ENCODE measurements at regions not wholly inside any gene's neighbourhood (a gene's known extent, or its start where the extent isn't known, plus 50 kb on each side); places are given as distances from the start of the nearest gene placed in this dataset.

- Histone ChIP-seq H4K20me1 (replicated peaks in 1 of 2; ENCODE audit: control insufficient read depth in 1 of 2, insufficient read depth in 2 of 2, low read length in 2 of 2) (no peaks in the 10 kb centered on the region), H3K4me1 (replicated peaks in 1 of 4; ENCODE audit: control insufficient read depth in 3 of 4, insufficient read depth in 4 of 4, low read length in 3 of 4) (peaks cover 0 to 3% (median 0%) of the 10 kb centered on the region in 4 experiments; a peak in 3 of 7 replicates), H3K9me3 (ENCODE audit: insufficient read depth in 2 of 2, low read depth in 1 of 2, low read length in 1 of 2) (no peaks in the 10 kb centered on the region), H3K4me2 (ENCODE audit: insufficient read depth in 1 of 2, low read depth in 2 of 2, low read length in 2 of 2) (no peak overlapping the region), H4K8ac (ENCODE audit: extremely low read depth, insufficient read depth, low read length) (no peak overlapping the region), H3K23me2 (ENCODE audit: low read depth, low read length) (no peaks in the 10 kb centered on the region), H3K9ac (replicated peaks in 1 of 4; ENCODE audit: extremely low read depth in 1 of 4, low read depth in 3 of 4, low read length in 3 of 4) (no peak overlapping the region), H3K4ac (replicated peaks; ENCODE audit: insufficient read length, low read depth, low read length) (peak overlapping the region; percentile 5), H3K23ac (ENCODE audit: insufficient read length) (no peak overlapping the region), H3K79me2 (ENCODE audit: control insufficient read depth in 1 of 2, insufficient read depth in 2 of 2, low read length in 2 of 2) (no peaks in the 10 kb centered on the region), H3K18ac (ENCODE audit: extremely low read depth, low read length) (no peak overlapping the region), H3K14ac (ENCODE audit: insufficient read length) (no peak overlapping the region), H2BK5ac (ENCODE audit: low read depth, low read length) (no peak overlapping the region), H2BK120ac (replicated peaks; ENCODE audit: low read depth, low read length) (no peak overlapping the region), H2AK5ac (ENCODE audit: low read depth, low read length) (no peak overlapping the region), H3K36me3 (ENCODE audit: control insufficient read depth in 2 of 4, insufficient read depth in 4 of 4, low read length in 3 of 4) (no peaks in the 10 kb centered on the region), H4K91ac (replicated peaks; ENCODE audit: insufficient read length, low read length) (no peak overlapping the region), H3K56ac (replicated peaks; ENCODE audit: insufficient read length, low read depth, low read length) (no peak overlapping the region), H3K27me3 (replicated peaks in 1 of 4; ENCODE audit: control insufficient read depth in 3 of 4, extremely low read depth in 1 of 4, insufficient read depth in 3 of 4, low read length in 3 of 4) (no peaks in the 10 kb centered on the region), H3K4me3 (ENCODE audit: extremely low read depth in 1 of 4, insufficient read depth in 2 of 4, low read depth in 3 of 4, low read length in 4 of 4) (no peak overlapping the region; a peak in 1 of 8 replicates), H2BK15ac (ENCODE audit: low read length) (no peak overlapping the region), H3K27ac (ENCODE audit: low read depth, low read length) (no peak overlapping the region), H3K79me1 (ENCODE audit: low read depth, low read length) (no peaks in the 10 kb centered on the region), H2BK20ac (ENCODE audit: low read length) (no peak overlapping the region), H4K5ac (ENCODE audit: insufficient read length, low read depth, low read length) (no peak overlapping the region), H2AFZ (ENCODE audit: low read length) (no peak overlapping the region), H2BK12ac (ENCODE audit: low read depth, low read length) (no peak overlapping the region)
- TF ChIP-seq NANOG (IDR thresholded peaks at IDR 0.05; ENCODE audit: insufficient read depth, low read depth, low read length, poor library complexity, severe bottlenecking) (no peak), TAF1 (IDR thresholded peaks at IDR 0.05; ENCODE audit: low read depth, low read length) (no peak), BCL11A (IDR thresholded peaks at IDR 0.05; ENCODE audit: low read depth in 2 of 2, low read length in 2 of 2) (no peak), HDAC2 (IDR thresholded peaks at IDR 0.05; ENCODE audit: borderline replicate concordance in 1 of 2, low read depth in 2 of 2, low read length in 2 of 2) (no peak), GTF2F1 (IDR thresholded peaks at IDR 0.05; ENCODE audit: borderline replicate concordance, low read depth, low read length) (no peak), CBX5 (IDR thresholded peaks at IDR 0.05; ENCODE audit: low read depth, low read length) (no peak), ATF3 (IDR thresholded peaks at IDR 0.05; ENCODE audit: insufficient read depth, low read depth, low read length) (no peak)
- DNase-seq (ENCODE audit: low read depth in 1 of 2, low spot score in 2 of 2), result no peak
- FAIRE-seq, result no peak
- CTCF ChIA-PET (ENCODE audit: partially characterized antibody), result interaction anchor here (0.6 to 10.7 kb wide), 29 partner anchors 11 to 447 kb away, joined by 3 to 150 read pairs (median 6); no protein-coding TSS in a partner anchor
- POLR2A ChIA-PET (ENCODE audit: partially characterized antibody), result no interaction called here
Measured at GRCh38 chr5:133870661-133871060, 97.8 kb downstream of the C5orf15 start.
